Stimulated activated memory B cell treated with anti-CD40 and anti-IgM and Interleukin-4, amounts not matched to agents 10 μg/mL and 1 μg/mL and 100 μg/mL, for 72 hours (primary cell): ENCODE measurements at regions not wholly inside any gene's neighbourhood (a gene's known extent, or its start where the extent isn't known, plus 50 kb on each side); places are given as distances from the start of the nearest gene placed in this dataset.

Experiments
- ATAC-seq: fragments of 150-1000 bp; cut with Tn5 transposase; 2 replicates; pipeline ENCODE4 v1.10.0; 2021
- H3K27ac Mint-ChIP-seq: one replicate; pipeline ENCODE4 v1.8.0; 2022; ENCODE audit warnings: mild to moderate bottlenecking, mixed read lengths
- H3K27me3 Mint-ChIP-seq: one replicate; pipeline ENCODE4 v1.8.0; 2022; ENCODE audit warnings: mixed read lengths
- H3K36me3 Mint-ChIP-seq: one replicate; pipeline ENCODE4 v1.8.0; 2022; ENCODE audit warnings: mixed read lengths
- H3K4me1 Mint-ChIP-seq: one replicate; pipeline ENCODE4 v1.8.0; 2022; ENCODE audit warnings: mixed read lengths
- H3K4me3 Mint-ChIP-seq: one replicate; pipeline ENCODE4 v1.8.0; 2022; ENCODE audit warnings: mild to moderate bottlenecking, moderate library complexity, mixed read lengths
- H3K9me3 Mint-ChIP-seq: one replicate; pipeline ENCODE4 v1.8.0; 2022; ENCODE audit warnings: mixed read lengths

DNA sequence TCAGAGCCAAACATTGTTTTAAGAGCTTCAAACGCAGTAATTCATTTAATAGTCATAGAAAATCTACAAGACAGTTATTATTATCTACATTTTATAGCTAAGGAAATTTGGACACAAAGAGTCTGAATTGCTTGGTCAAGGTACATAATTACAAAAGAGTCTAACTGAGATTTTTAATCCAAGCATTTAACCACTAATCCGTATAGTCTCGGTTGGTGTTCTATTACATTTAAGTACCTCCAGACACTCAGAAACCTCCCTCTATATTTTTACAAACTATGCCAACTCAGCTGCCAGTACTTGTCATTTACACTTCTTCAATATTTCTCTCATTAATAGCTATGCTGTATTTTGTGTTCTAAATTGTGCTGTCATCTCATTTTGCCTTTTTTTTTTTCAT is 240.2 kb upstream of the PLSCR5 start:
- Mint-ChIP-seq H3K4me1 (no peaks in the 10 kb centered on the region), H3K4me3 (no peak overlapping the region), H3K36me3 (no peaks in the 10 kb centered on the region), H3K9me3 (peaks cover 4% of the 10 kb centered on the region), H3K27ac (no peak overlapping the region), H3K27me3 (no peaks in the 10 kb centered on the region)
- no peak for ATAC-seq

DNA sequence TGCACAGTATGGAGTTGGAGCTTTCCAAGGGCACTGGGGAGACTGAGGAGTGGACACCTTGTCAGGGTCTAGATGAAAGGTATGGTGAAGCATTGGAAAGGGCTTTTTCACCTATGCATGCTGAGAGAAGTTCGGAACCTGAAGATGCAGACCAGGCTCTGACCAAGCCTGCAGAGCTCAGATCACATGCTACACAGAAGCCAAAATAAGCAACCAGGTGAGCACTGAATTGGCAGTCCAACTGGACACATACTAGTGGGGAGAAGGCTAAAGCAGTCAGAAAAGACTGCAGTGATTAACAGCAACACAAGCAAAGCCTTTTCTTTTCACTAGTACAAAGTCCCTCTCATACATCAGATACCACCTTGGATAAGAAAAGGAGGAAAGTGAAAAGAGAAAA is 238.3 kb upstream of the PLSCR5 start:
- Mint-ChIP-seq H3K36me3 (no peaks in the 10 kb centered on the region), H3K27ac (no peak overlapping the region), H3K27me3 (no peaks in the 10 kb centered on the region), H3K9me3 (peaks cover 4% of the 10 kb centered on the region), H3K4me3 (no peak overlapping the region), H3K4me1 (no peaks in the 10 kb centered on the region)
- no peak for ATAC-seq

DNA sequence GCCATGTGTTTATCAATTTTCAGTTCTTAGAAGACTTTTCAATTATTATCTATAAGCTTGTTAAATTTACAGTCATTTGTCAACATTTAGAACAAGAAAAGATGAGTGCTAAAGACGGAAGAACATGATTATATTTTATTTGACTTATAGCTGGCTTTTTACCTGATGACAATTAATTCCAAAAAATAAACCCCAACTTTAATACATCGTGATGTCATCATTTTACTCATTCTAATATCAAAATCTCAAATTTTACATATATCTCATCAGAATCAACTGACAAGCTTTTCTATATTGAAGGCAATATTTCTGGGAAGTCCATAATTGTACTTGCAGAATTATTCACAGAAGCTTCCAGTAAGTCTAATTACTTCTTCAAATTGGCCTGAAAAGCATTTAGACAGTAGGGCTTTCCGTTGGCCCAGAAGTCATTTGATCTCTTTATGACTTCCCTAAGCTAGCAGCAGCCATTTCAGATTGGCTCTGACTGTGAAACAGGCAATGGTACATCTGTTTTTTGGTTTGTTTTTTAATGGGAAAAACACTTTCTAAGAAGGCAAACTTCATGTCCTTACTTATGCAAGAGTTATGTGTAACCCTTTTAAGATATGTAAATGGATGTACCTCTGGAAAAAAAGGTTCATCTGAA is 234.7 kb upstream of the PLSCR5 start:
- H3K4me3 Mint-ChIP-seq = no peak overlapping the region
- no peaks in the 10 kb centered on the region for H3K36me3 Mint-ChIP-seq
- no peak overlapping the region for H3K27ac Mint-ChIP-seq
- no peak for ATAC-seq
- no peaks in the 10 kb centered on the region for H3K9me3 Mint-ChIP-seq
- no peaks in the 10 kb centered on the region for H3K27me3 Mint-ChIP-seq
- no peaks in the 10 kb centered on the region for H3K4me1 Mint-ChIP-seq

DNA sequence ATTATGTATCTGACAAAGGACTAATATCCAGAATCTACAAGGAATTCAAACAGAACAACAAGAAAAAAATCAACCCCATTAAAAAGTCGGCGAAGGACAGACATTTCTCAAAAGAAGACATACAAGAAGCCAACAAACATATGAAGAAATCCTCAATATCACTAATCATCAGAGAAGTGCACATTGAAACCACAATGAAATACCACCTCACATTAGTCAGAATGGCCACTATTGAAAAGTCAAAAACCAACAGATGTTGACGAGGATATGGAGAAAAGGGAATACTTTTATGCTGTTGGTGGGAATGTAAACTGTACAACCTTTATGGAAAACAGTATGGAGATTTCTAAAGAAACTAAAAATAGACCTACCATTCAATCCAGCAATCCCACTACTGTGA is 233.1 kb upstream of the PLSCR5 start:
- H3K4me3 Mint-ChIP-seq = no peak overlapping the region
- H3K27me3 Mint-ChIP-seq = no peaks in the 10 kb centered on the region
- no peak for ATAC-seq
- H3K36me3 Mint-ChIP-seq = no peaks in the 10 kb centered on the region
- no peaks in the 10 kb centered on the region for H3K4me1 Mint-ChIP-seq
- no peaks in the 10 kb centered on the region for H3K9me3 Mint-ChIP-seq
- H3K27ac Mint-ChIP-seq = no peak overlapping the region

DNA sequence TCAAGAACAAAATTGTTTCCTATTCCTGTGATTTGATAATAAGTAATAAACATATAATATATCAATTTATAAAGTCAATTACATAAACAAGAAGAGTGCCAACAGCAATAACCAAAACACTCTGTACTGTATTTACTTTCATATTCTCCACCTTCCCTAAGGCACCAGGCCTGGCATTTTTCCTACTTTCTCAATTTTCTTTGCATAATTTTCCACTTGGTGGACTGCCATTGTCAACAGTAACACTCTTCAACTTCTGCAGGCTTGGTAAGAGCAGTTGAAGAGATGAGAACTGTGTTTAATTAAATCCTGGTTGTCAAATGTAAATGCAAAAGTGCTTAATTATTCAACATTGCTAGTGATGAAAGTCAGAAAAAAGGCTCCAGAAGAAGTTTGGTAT is 229.8 kb upstream of the PLSCR5 start:
- Mint-ChIP-seq H3K4me3 (no peak overlapping the region), H3K9me3 (no peaks in the 10 kb centered on the region), H3K27me3 (no peaks in the 10 kb centered on the region), H3K27ac (no peak overlapping the region), H3K4me1 (no peaks in the 10 kb centered on the region), H3K36me3 (no peaks in the 10 kb centered on the region)
- no peak for ATAC-seq

DNA sequence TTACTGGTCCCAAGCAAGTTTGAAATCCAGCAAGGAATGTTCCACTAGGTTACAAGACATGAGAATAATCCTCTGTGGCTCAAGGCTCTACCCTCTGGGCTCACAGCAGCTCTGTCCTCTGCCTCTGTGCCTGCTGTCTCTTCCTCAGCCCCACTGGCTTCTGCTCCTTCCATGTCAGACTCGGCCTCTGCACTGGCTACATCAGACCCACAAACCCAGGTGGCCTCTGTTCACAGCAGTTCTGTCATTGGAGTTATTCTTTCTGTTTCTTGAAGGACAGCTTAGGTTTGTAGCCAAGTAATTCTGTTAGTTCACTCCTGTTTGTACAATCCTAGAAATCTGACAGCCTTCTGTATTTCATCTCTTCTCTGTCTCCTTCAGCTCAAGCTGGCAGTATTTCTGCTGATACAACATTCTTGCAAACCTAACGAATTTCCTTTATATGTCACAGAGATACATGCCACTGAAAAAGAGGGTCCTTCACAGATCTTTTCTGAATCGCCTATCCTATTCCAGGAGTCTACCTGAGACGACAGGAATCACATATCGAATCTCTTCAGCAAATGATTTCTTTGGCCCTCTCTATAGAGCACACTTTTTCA is 227.8 kb upstream of the PLSCR5 start:
- Mint-ChIP-seq H3K4me1 (no peaks in the 10 kb centered on the region), H3K27ac (no peak overlapping the region), H3K27me3 (no peaks in the 10 kb centered on the region), H3K4me3 (no peak overlapping the region), H3K9me3 (no peaks in the 10 kb centered on the region), H3K36me3 (no peaks in the 10 kb centered on the region)
- ATAC-seq = peak; percentile 45

DNA sequence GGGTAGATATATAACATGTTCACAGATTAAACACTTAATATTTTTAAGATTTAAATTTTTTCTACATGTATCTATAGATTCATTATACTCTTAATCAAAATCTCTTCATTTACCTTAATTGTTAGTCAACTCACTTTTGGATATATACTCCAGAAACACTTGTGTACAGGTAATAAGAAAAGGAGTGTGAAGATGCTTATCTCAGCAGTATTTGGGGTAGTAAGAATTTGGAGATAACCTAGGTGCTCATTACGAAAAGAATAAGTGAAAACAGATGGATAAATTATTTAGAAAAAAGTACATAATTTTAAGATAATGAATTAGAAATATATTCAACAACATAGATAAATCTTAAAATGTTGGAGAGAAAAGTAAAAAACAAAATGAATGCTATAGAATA is 226.5 kb upstream of the PLSCR5 start:
- no peak for ATAC-seq
- H3K4me3 Mint-ChIP-seq = no peak overlapping the region
- H3K9me3 Mint-ChIP-seq = no peaks in the 10 kb centered on the region
- H3K36me3 Mint-ChIP-seq = no peaks in the 10 kb centered on the region
- no peak overlapping the region for H3K27ac Mint-ChIP-seq
- no peaks in the 10 kb centered on the region for H3K4me1 Mint-ChIP-seq
- H3K27me3 Mint-ChIP-seq = no peaks in the 10 kb centered on the region

DNA sequence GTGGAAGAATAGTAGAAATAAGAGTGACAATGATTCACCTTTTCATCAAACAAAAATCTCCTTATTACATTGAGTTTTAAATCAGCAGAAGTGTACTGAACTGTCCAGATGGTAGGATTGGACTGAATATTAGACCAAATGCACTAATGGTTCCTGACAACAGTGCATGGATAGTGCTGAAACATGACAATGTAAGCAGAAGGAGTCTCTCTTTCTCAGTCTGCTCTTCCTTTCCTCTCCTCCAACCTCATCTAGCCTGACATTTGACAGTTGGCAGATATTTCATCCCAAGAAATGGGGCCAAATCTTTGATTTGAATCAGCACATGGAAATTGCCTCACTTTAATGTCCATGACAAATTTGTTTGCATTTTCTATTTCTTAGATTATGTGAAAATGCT is 225.1 kb upstream of the PLSCR5 start:
- H3K4me3 Mint-ChIP-seq = no peak overlapping the region
- no peak overlapping the region for H3K27ac Mint-ChIP-seq
- no peaks in the 10 kb centered on the region for H3K27me3 Mint-ChIP-seq
- no peaks in the 10 kb centered on the region for H3K4me1 Mint-ChIP-seq
- ATAC-seq = no peak
- H3K9me3 Mint-ChIP-seq = no peaks in the 10 kb centered on the region
- H3K36me3 Mint-ChIP-seq = no peaks in the 10 kb centered on the region

DNA sequence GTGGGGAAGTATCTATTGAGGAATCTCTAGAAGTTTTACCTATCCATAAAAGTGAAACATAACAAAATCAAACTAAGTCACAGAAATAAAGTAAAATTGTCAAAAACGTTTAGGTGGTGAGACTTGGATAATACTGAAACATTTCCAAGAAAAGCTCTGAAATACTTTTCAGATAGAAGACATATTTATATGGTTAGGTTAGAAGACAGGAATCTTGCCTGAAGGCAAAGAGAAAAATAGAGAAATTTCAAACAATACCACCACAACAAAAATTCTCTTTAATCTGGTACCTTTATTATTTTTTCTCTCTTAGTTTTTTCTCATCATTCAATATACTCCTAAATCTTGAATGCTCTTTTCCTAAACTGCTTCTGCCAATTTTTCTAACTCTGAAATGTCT is 222.7 kb upstream of the PLSCR5 start:
- Mint-ChIP-seq H3K4me1 (no peaks in the 10 kb centered on the region), H3K4me3 (no peak overlapping the region), H3K36me3 (no peaks in the 10 kb centered on the region), H3K27ac (no peak overlapping the region), H3K9me3 (no peaks in the 10 kb centered on the region), H3K27me3 (no peaks in the 10 kb centered on the region)
- ATAC-seq = no peak

DNA sequence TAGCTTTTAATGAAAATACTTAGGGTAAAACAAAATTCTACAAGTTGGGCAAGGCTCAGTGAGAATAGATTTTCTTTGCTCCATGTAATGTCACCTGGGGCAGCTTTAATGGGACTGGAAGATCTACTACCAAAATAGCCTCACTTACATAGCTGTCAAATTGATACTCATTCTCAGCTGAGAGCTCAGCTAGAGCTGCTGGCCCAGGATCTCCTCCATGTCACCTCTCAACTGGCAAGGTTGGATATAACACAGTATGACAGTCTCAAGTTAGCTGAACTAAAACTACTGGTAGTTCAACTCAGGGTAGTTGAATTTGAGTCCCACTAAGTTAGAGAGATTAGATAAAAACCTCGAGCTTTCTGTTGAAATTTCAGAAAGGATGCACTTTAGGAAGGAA is 218.5 kb upstream of the PLSCR5 start:
- H3K4me1 Mint-ChIP-seq = no peaks in the 10 kb centered on the region
- no peak overlapping the region for H3K27ac Mint-ChIP-seq
- H3K27me3 Mint-ChIP-seq = no peaks in the 10 kb centered on the region
- no peak overlapping the region for H3K4me3 Mint-ChIP-seq
- H3K9me3 Mint-ChIP-seq = no peaks in the 10 kb centered on the region
- no peaks in the 10 kb centered on the region for H3K36me3 Mint-ChIP-seq
- no peak for ATAC-seq

DNA sequence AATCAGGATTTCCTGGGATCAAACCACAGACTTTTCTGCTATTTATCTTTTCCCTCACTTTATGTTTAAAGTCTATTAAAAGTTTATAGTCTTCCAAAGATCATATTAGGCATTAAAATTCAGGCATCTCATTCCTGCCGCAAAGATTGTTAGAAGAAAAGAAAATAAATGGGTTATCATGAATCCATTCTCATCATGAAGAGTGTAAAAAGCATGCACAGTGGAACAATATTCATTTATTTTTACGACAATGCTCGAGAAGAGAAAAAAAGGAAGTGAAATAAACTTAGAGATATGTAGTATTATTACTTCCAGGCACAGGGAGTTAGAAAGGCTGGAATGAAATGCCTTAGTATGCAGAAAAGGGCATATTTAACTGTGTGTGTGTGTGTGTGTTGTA is 213.7 kb upstream of the PLSCR5 start:
- no peak overlapping the region for H3K4me3 Mint-ChIP-seq
- ATAC-seq = no peak
- no peaks in the 10 kb centered on the region for H3K27me3 Mint-ChIP-seq
- no peak overlapping the region for H3K27ac Mint-ChIP-seq
- H3K4me1 Mint-ChIP-seq = no peaks in the 10 kb centered on the region
- no peaks in the 10 kb centered on the region for H3K9me3 Mint-ChIP-seq
- H3K36me3 Mint-ChIP-seq = no peaks in the 10 kb centered on the region

DNA sequence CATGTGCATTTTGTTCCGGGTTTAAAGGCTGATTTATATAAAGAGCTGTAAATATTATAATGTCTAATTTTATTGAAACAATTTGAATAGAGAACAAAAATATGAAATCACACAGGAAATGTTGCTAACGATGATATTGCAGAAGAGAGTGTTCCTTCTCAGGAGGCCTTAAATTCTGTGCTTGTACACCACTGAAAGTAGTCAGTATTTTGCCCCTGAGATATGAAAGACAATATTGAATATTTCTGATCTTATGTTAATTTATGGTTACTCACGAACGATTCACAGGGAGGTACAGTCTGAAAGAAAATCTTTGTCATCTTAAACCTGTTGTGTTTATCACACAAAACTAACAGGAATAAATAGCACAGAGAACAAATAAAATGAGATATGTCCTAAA is 213.2 kb upstream of the PLSCR5 start:
- no peak overlapping the region for H3K4me3 Mint-ChIP-seq

DNA sequence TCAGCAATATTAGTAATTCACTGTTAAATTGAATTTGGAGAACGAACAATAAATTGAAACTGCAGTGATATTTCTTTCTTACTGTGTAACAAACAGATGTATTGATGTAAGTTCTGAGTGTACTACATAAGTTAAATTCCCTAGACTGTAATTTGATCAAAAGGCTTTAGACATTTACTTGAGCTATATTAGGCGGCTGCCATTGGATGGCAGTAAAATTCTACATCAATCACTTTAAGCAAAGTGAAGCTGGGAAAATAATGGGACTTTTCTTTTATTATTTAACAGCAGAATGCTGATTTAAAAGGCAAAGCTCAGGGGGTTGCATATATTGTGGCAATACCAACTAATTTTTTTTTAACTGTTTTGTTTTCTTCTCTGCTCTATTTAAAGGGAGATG is 212.6 kb upstream of the PLSCR5 start:
- Mint-ChIP-seq H3K9me3 (no peaks in the 10 kb centered on the region), H3K4me1 (no peaks in the 10 kb centered on the region), H3K4me3 (no peak overlapping the region), H3K36me3 (no peaks in the 10 kb centered on the region), H3K27me3 (no peaks in the 10 kb centered on the region), H3K27ac (no peak overlapping the region)
- no peak for ATAC-seq

More for the DNA sequence above, 213.2 kb upstream of the PLSCR5 start:
- Mint-ChIP-seq H3K27me3 (no peaks in the 10 kb centered on the region), H3K9me3 (no peaks in the 10 kb centered on the region), H3K36me3 (no peaks in the 10 kb centered on the region), H3K27ac (no peak overlapping the region), H3K4me1 (no peaks in the 10 kb centered on the region)
- ATAC-seq = no peak

DNA sequence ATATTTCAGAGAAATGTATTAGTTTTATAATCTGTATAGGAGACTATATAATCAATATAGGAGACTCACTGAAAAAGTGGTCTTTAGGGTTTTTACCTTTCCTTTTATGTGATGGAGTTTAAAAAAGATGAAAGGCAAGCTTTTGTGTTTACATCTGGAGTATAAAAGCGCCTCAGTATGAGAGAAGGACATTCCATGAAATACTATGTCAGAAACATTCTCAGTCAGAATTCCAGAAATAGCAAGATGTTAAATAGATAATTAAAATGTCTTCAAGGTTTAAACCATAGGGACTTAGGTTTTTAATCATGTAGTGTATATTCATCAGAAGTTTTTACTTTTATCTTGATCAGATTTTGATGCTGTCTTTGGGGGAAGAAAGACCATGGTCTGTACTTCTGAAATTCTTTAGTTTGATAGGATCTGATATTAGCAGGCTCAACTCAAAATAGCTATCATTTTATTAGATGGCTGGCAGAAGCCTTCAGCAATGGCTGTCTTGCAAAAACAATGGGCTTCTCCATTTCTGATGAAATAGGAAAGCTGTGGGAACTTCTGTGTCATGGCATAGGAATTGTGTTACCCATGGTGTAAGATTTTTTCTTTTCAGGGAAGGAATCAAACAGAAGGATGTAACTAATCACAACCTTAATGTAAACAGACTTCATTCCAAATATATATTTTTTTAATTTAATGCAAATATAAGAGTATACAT is 209.6 kb upstream of the PLSCR5 start:
- Mint-ChIP-seq H3K27me3 (no peaks in the 10 kb centered on the region), H3K4me3 (no peak overlapping the region), H3K27ac (no peak overlapping the region), H3K36me3 (no peaks in the 10 kb centered on the region), H3K9me3 (no peaks in the 10 kb centered on the region), H3K4me1 (no peaks in the 10 kb centered on the region)
- ATAC-seq = no peak

DNA sequence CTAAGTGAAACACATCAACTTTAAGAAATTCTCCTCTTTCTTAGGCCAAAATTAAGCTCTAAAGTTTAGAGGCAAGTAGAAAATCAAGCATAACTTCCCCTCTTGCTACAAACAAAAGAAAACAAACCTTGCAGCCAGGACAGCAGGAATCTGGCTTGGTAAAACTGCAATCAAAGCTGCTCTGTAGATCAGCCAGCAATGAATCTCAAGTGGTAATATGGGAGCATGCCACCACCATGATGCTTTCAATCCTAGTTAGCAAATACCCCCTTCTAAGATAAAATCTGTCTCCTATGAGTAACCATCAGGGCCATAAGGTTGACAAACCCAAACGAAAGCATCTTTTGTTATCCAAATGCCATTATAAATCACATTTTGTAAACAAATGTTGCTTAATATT is 208.3 kb upstream of the PLSCR5 start:
- no peaks in the 10 kb centered on the region for H3K9me3 Mint-ChIP-seq
- no peak overlapping the region for H3K27ac Mint-ChIP-seq
- H3K4me1 Mint-ChIP-seq = no peaks in the 10 kb centered on the region
- H3K27me3 Mint-ChIP-seq = no peaks in the 10 kb centered on the region
- ATAC-seq = no peak
- no peak overlapping the region for H3K4me3 Mint-ChIP-seq
- no peaks in the 10 kb centered on the region for H3K36me3 Mint-ChIP-seq

DNA sequence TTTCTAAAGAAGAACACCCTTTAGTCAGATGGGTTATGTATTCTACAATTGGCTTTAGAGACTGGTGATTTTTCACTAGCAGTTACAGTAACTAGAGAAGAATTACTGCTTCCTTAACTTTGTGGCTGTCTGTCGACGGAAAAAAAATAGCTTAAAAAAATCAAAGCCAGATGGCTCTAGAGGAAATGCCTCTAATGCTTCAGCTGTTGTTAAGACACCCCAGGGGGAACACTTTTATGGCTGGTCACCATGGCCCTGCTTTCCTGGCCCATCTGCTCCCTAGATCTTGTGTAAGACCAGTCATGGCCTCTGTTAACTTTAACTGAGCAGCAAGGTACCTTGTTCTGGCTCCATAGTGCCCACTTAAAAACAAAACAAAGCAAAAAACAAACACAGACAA is 198.6 kb upstream of the PLSCR5 start:
- ATAC-seq = no peak
- H3K4me1 Mint-ChIP-seq = no peaks in the 10 kb centered on the region
- no peaks in the 10 kb centered on the region for H3K27me3 Mint-ChIP-seq
- no peak overlapping the region for H3K27ac Mint-ChIP-seq
- H3K9me3 Mint-ChIP-seq = no peaks in the 10 kb centered on the region
- H3K4me3 Mint-ChIP-seq = no peak overlapping the region
- H3K36me3 Mint-ChIP-seq = no peaks in the 10 kb centered on the region
